H9 (cell line): ENCODE measurements at regions not wholly inside any gene's neighbourhood (a gene's known extent, or its start where the extent isn't known, plus 50 kb on each side); places are given as distances from the start of the nearest gene placed in this dataset.

ENCODE experiments used
- DNase-seq: peaks from one replicate; pipeline ENCODE4 v3.0.0-alpha.2; 2017
- H2AFZ ChIP-seq: one replicate; pipeline ENCODE4 v1.6.1; 2013; ENCODE audit warnings: mild to moderate bottlenecking, low read length, control low read depth, moderate library complexity
- H2AK5ac ChIP-seq: 2 replicates; pipeline ENCODE4 v1.6.1; 2013; ENCODE audit warnings: low read length, control low read depth, mixed read lengths; ENCODE audit not compliant: insufficient read length
- H2BK120ac ChIP-seq: one replicate; pipeline ENCODE4 v1.6.1; 2013; ENCODE audit warnings: low read depth, mild to moderate bottlenecking, low read length, control low read depth, inconsistent platforms; ENCODE audit not compliant: poor library complexity, severe bottlenecking
- H2BK12ac ChIP-seq: 2 replicates; pipeline ENCODE4 v1.6.1; 2013; ENCODE audit warnings: low read length, control low read depth, mixed read lengths, low read depth; ENCODE audit not compliant: insufficient read length
- H2BK15ac ChIP-seq: 2 replicates; pipeline ENCODE4 v1.6.1; 2013; ENCODE audit warnings: low read depth, low read length, control low read depth
- H2BK20ac ChIP-seq: one replicate; pipeline ENCODE4 v1.6.1; 2013; ENCODE audit warnings: low read depth, mild to moderate bottlenecking, low read length, control low read depth, inconsistent platforms; ENCODE audit not compliant: poor library complexity, severe bottlenecking
- H2BK5ac ChIP-seq: 2 replicates; pipeline ENCODE4 v1.6.1; 2013; ENCODE audit warnings: low read length, control low read depth, mixed read lengths; ENCODE audit not compliant: insufficient read length
- H3K14ac ChIP-seq: 2 replicates; pipeline ENCODE4 v1.6.1; 2013; ENCODE audit warnings: low read length, control low read depth; ENCODE audit not compliant: insufficient read depth
- H3K18ac ChIP-seq: 2 replicates; pipeline ENCODE4 v1.6.1; 2013; ENCODE audit warnings: low read depth, mild to moderate bottlenecking, mixed read lengths, low read length, control low read depth; ENCODE audit not compliant: insufficient read length
- H3K23ac ChIP-seq: 2 replicates; pipeline ENCODE4 v1.6.1; 2013; ENCODE audit warnings: low read length, control low read depth, mixed read lengths, low read depth; ENCODE audit not compliant: insufficient read length
- H3K23me2 ChIP-seq: 2 replicates; pipeline ENCODE4 v1.6.1; 2013; ENCODE audit warnings: low read depth, mild to moderate bottlenecking, mixed read lengths, low read length, control low read depth; ENCODE audit not compliant: insufficient read length, poor library complexity, severe bottlenecking
- H3K27ac ChIP-seq: 2 replicates; pipeline ENCODE4 v1.5.1; 2013; ENCODE audit warnings: low read length, control low read depth, mixed read lengths, low read depth; ENCODE audit not compliant: insufficient read length
- H3K27me3 ChIP-seq: 2 replicates; pipeline ENCODE4 v1.6.1; 2013; ENCODE audit warnings: low read length, control low read depth, inconsistent platforms; ENCODE audit not compliant: insufficient read depth
- H3K4ac ChIP-seq: 2 replicates; pipeline ENCODE4 v1.6.1; 2013; ENCODE audit warnings: low read depth, mild to moderate bottlenecking, control low read depth, inconsistent platforms, low read length, moderate library complexity
- H3K4me1 ChIP-seq: 2 replicates; pipeline ENCODE4 v1.6.1; 2013; ENCODE audit warnings: low read length, control low read depth, inconsistent platforms; ENCODE audit not compliant: insufficient read depth
- H3K4me2 ChIP-seq: 2 replicates; pipeline ENCODE4 v1.6.1; 2013; ENCODE audit warnings: low read length, control low read depth, mixed read lengths; ENCODE audit not compliant: insufficient read length, insufficient read depth
- H3K56ac ChIP-seq: 2 replicates; pipeline ENCODE4 v1.6.1; 2013; ENCODE audit warnings: low read depth, mild to moderate bottlenecking, mixed read lengths, low read length, control low read depth; ENCODE audit not compliant: insufficient read length
- H3K79me1 ChIP-seq: 2 replicates; pipeline ENCODE4 v1.6.1; 2013; ENCODE audit warnings: low read depth, mild to moderate bottlenecking, moderate library complexity, low read length, control low read depth, inconsistent platforms; ENCODE audit not compliant: insufficient read depth, poor library complexity, severe bottlenecking
- H3K79me2 ChIP-seq: 2 replicates; pipeline ENCODE4 v1.6.1; 2013; ENCODE audit warnings: low read length, control low read depth, inconsistent platforms; ENCODE audit not compliant: insufficient read depth
- H3K9ac ChIP-seq: 2 replicates; pipeline ENCODE4 v1.6.1; 2013; ENCODE audit warnings: low read length, control low read depth, mixed read lengths; ENCODE audit not compliant: insufficient read length; ENCODE audit errors: extremely low read depth
- H3K9me3 ChIP-seq: one replicate; pipeline ENCODE4 v1.6.1; 2013; ENCODE audit warnings: low read depth, low read length, inconsistent platforms; ENCODE audit not compliant: control insufficient read depth
- H3T11ph ChIP-seq: one replicate; pipeline ENCODE4 v1.6.1; 2013; ENCODE audit warnings: mild to moderate bottlenecking, low read length, control low read depth, inconsistent platforms
- H4K20me1 ChIP-seq: one replicate; pipeline ENCODE4 v1.6.1; 2013; ENCODE audit not compliant: control insufficient read depth, insufficient read length, insufficient read depth
- H4K5ac ChIP-seq: 2 replicates; pipeline ENCODE4 v1.6.1; 2013; ENCODE audit warnings: low read depth, mild to moderate bottlenecking, mixed read lengths, low read length, control low read depth; ENCODE audit not compliant: insufficient read length
- H4K8ac ChIP-seq: replicated peaks from 2 replicates; pipeline ENCODE4 v1.6.1; 2013; ENCODE audit warnings: low read length, control low read depth, mixed read lengths, low read depth; ENCODE audit not compliant: insufficient read length
- H4K91ac ChIP-seq: 2 replicates; pipeline ENCODE4 v1.6.1; 2013; ENCODE audit warnings: low read depth, mild to moderate bottlenecking, moderate library complexity, mixed read lengths, low read length, control low read depth; ENCODE audit not compliant: insufficient read length
- H3K27ac Mint-ChIP-seq, 3 experiments: 2 replicates in 2 of 3; 3 replicates in 1 of 3; pipeline ENCODE4 v1.8.0; 2020 to 2021; ENCODE audit warnings: mixed read lengths in 3 of 3, mild to moderate bottlenecking in 1 of 3, moderate library complexity in 1 of 3
- H3K27me3 Mint-ChIP-seq: 2 replicates; pipeline ENCODE4 v1.8.0; 2021; ENCODE audit warnings: low read depth, mild to moderate bottlenecking, moderate library complexity, mixed read lengths
- H3K36me3 Mint-ChIP-seq, 3 experiments: 2 replicates in 2 of 3; 3 replicates in 1 of 3; pipeline ENCODE4 v1.8.0; 2020 to 2021; ENCODE audit warnings: low read depth in 3 of 3, mixed read lengths in 3 of 3; ENCODE audit not compliant: insufficient read depth in 1 of 3
- H3K4me1 Mint-ChIP-seq, 2 experiments: 2 replicates each; pipeline ENCODE4 v1.8.0; 2020; ENCODE audit warnings: mixed read lengths in 2 of 2
- H3K4me3 Mint-ChIP-seq, 2 experiments: 2 replicates in 1 of 2; 3 replicates in 1 of 2; pipeline ENCODE4 v1.8.0; 2020 to 2021; ENCODE audit warnings: mild to moderate bottlenecking in 2 of 2, mixed read lengths in 2 of 2, moderate library complexity in 1 of 2
- H3K9me3 Mint-ChIP-seq, 2 experiments: 2 replicates in 1 of 2; 3 replicates in 1 of 2; pipeline ENCODE4 v1.8.0; 2020; ENCODE audit warnings: mild to moderate bottlenecking in 2 of 2, mixed read lengths in 2 of 2, moderate library complexity in 1 of 2
- CTCF ChIP-seq: fragments of 200-600 bp; sonication (generic); conservative IDR thresholded peaks from 3 replicates; pipeline ENCODE4 v1.8.0; 2021; ENCODE audit warnings: antibody characterized with exemption, mild to moderate bottlenecking
- WGBS: extraction: QIAGEN DNeasy Blood & Tissue Kit; methylation state at CpG from one replicate; pipeline ENCODE4 v1.1.7; 2013; ENCODE audit warnings: missing lambda C conversion rate, low lambda C conversion rate, mixed read lengths; ENCODE audit not compliant: insufficient read length; ENCODE audit errors: extremely low coverage; 5-methylcytosine and 5-hydroxymethylcytosine counted together

- H3K79me2 ChIP-seq, result no peaks in the 10 kb centered on the region
These were observed 238.7 kb upstream of the PLET1 start for GRCh38 chr11:112499153-112499880.

More at GRCh38 chr11:112499153-112499880, 238.7 kb upstream of the PLET1 start:
- H3K4me1 Mint-ChIP-seq, result peaks cover 13 to 14% of the 10 kb centered on the region in 2 experiments
- no peak overlapping the region for H2AK5ac ChIP-seq
- no peak overlapping the region for H4K8ac ChIP-seq
- H3K27me3 Mint-ChIP-seq, result peaks cover 2% of the 10 kb centered on the region; the same call in 1 of the 2 replicates
- no peak overlapping the region for H2BK5ac ChIP-seq
- H3K23ac ChIP-seq, result no peak overlapping the region
- H3K9me3 Mint-ChIP-seq, result no peaks in the 10 kb centered on the region
- DNase-seq, result peak; percentile 56
- H3T11ph ChIP-seq, result no peak overlapping the region
- H2BK120ac ChIP-seq, result no peak overlapping the region
- no peaks in the 10 kb centered on the region for H3K27me3 ChIP-seq
- H3K79me1 ChIP-seq, result no peaks in the 10 kb centered on the region
- peak overlapping the region in 2 of 3 experiments; percentile 62 to 75; a peak in 2 of 7 replicates for H3K27ac Mint-ChIP-seq
- no peak overlapping the region for H3K56ac ChIP-seq
- no peak overlapping the region for H3K18ac ChIP-seq
- H2BK20ac ChIP-seq, result no peak overlapping the region
- H2BK12ac ChIP-seq, result no peak overlapping the region
- no peak for TF ChIP-seq CTCF
- H3K9me3 ChIP-seq, result no peaks in the 10 kb centered on the region
- H2AFZ ChIP-seq, result no peak overlapping the region
- H3K4ac ChIP-seq, result no peak overlapping the region
- no peak overlapping the region for H4K91ac ChIP-seq
- H3K4me1 ChIP-seq, result no peaks in the 10 kb centered on the region
- H3K36me3 Mint-ChIP-seq, result no peaks in the 10 kb centered on the region; a peak in 1 of 7 replicates
- H3K9ac ChIP-seq, result no peak overlapping the region
- H2BK15ac ChIP-seq, result no peak overlapping the region
- no peak overlapping the region for H3K4me3 Mint-ChIP-seq
- no peaks in the 10 kb centered on the region for H3K23me2 ChIP-seq
- no CpG with 5 or more reads among the region's 20 CpGs for WGBS
- no peak overlapping the region for H3K4me2 ChIP-seq
- no peaks in the 10 kb centered on the region for H4K20me1 ChIP-seq
- no peak overlapping the region for H4K5ac ChIP-seq
- H3K27ac ChIP-seq, result no peak overlapping the region
- no peak overlapping the region for H3K14ac ChIP-seq
